Prostate gland (tissue), 2 donors: ENCODE measurements at regions not wholly inside any gene's neighbourhood (a gene's known extent, or its start where the extent isn't known, plus 50 kb on each side); places are given as distances from the start of the nearest gene placed in this dataset.

Source experiments
- POLR2AphosphoS5 ChIP-seq: sonication (generic); formaldehyde crosslinking; IDR thresholded peaks from one replicate; pipeline ENCODE4 v1.6.1; 2017; ENCODE audit warnings: antibody characterized with exemption
- TF ChIP-seq, protein P1 (sequence below), 4 experiments: fragments of 200-600 bp in 2 of 4; fragments of 450-650 bp in 2 of 4; sonication (generic) in 2 of 4; IDR thresholded peaks; 1 replicate in 3 of 4; 2 replicates in 1 of 4; pipeline ENCODE4 v1.5.1; 2016 to 2019; ENCODE audit warnings: antibody characterized with exemption in 4 of 4, mild to moderate bottlenecking in 2 of 4, moderate library complexity in 2 of 4

GRCh38 chr5:147156012-147156411 lies 78.8 kb upstream of the STK32A start:
- TF ChIP-seq, protein P1, sequence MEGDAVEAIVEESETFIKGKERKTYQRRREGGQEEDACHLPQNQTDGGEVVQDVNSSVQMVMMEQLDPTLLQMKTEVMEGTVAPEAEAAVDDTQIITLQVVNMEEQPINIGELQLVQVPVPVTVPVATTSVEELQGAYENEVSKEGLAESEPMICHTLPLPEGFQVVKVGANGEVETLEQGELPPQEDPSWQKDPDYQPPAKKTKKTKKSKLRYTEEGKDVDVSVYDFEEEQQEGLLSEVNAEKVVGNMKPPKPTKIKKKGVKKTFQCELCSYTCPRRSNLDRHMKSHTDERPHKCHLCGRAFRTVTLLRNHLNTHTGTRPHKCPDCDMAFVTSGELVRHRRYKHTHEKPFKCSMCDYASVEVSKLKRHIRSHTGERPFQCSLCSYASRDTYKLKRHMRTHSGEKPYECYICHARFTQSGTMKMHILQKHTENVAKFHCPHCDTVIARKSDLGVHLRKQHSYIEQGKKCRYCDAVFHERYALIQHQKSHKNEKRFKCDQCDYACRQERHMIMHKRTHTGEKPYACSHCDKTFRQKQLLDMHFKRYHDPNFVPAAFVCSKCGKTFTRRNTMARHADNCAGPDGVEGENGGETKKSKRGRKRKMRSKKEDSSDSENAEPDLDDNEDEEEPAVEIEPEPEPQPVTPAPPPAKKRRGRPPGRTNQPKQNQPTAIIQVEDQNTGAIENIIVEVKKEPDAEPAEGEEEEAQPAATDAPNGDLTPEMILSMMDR (IDR thresholded peaks at IDR 0.05), result no peak
- TF ChIP-seq POLR2AphosphoS5, result no peak
